B cell (primary cell): ENCODE measurements at regions not wholly inside any gene's neighbourhood (a gene's known extent, or its start where the extent isn't known, plus 50 kb on each side); places are given as distances from the start of the nearest gene placed in this dataset.

Experiments
- ATAC-seq: fragments of 200-7000 bp; cut with Tn5 transposase; one replicate; pipeline ENCODE4 v1.10.0; 2021; ENCODE audit warnings: low read depth, mild to moderate bottlenecking, moderate number of reproducible peaks, moderate library complexity
- CTCF ChIA-PET: fragments of 350-600 bp; sonication (Branson Sonifier 250); formaldehyde crosslinking; loops from one replicate; lab custom pipeline; 2021; ENCODE audit warnings: antibody characterized with exemption, inconsistent platforms; lab: Charles Lee
- POLR2A ChIA-PET: fragments of 350-600 bp; sonication (Branson Sonifier 250); formaldehyde crosslinking; loops from one replicate; lab custom pipeline; 2021; ENCODE audit warnings: antibody characterized with exemption; lab: Charles Lee
- DNase-seq: peaks from one replicate; pipeline ENCODE4 v3.0.0; 2013
- H2AFZ ChIP-seq: 2 replicates; pipeline ENCODE4 v1.6.1; 2012; ENCODE audit warnings: mild to moderate bottlenecking, low read depth, low read length; ENCODE audit not compliant: insufficient read depth, poor library complexity, severe bottlenecking
- H3K27ac ChIP-seq, 2 donors: 1 replicate in 1 of 2; 2 replicates in 1 of 2; pipeline ENCODE4 v1.5.1; 2012 to 2013; ENCODE audit warnings: low read length in 2 of 2, mild to moderate bottlenecking in 2 of 2, moderate library complexity in 1 of 2
- H3K27me3 ChIP-seq, 4 experiments: fragments of 200-600 bp in 1 of 4; sonication (generic) in 1 of 4; replicated peaks in 1 of 4; 1 replicate in 2 of 4; 2 replicates in 2 of 4; pipeline versions ENCODE4 v1.6.1 to v1.7.0; 2013 to 2016; ENCODE audit warnings: low read length in 3 of 4, mild to moderate bottlenecking in 2 of 4, mixed read lengths in 1 of 4, moderate library complexity in 1 of 4; ENCODE audit not compliant: insufficient read depth in 4 of 4, control insufficient read depth in 3 of 4; ENCODE audit errors: control extremely low read depth in 1 of 4
- H3K36me3 ChIP-seq, 2 experiments: replicated peaks in 1 of 2; 1 replicate in 1 of 2; 2 replicates in 1 of 2; pipeline versions ENCODE4 v1.6.1 to v1.7.1; 2013; ENCODE audit warnings: low read length in 1 of 2; ENCODE audit not compliant: insufficient read depth in 2 of 2, control insufficient read depth in 1 of 2; ENCODE audit errors: control extremely low read depth in 1 of 2, extremely low read depth in 1 of 2
- H3K4me1 ChIP-seq, 2 donors: fragments of 200-600 bp in 1 of 2; sonication (generic) in 1 of 2; 1 replicate in 1 of 2; 2 replicates in 1 of 2; pipeline versions ENCODE4 v1.5.1 to v1.6.1; 2013 to 2017; ENCODE audit warnings: low read length in 2 of 2; ENCODE audit not compliant: control insufficient read depth in 2 of 2, insufficient read depth in 2 of 2
- H3K4me2 ChIP-seq: replicated peaks from 2 replicates; pipeline ENCODE3; 2012; ENCODE audit warnings: mild to moderate bottlenecking, low read depth, low read length; ENCODE audit not compliant: poor library complexity, severe bottlenecking
- H3K4me3 ChIP-seq, 5 experiments: fragments of 200-600 bp in 1 of 5; sonication (generic) in 1 of 5; 1 replicate in 3 of 5; 2 replicates in 2 of 5; pipeline versions ENCODE4 v1.5.1 to v1.7.0; 2011 to 2016; ENCODE audit warnings: low read length in 4 of 5, mild to moderate bottlenecking in 4 of 5, low read depth in 2 of 5, control low read depth in 1 of 5, moderate library complexity in 1 of 5; ENCODE audit not compliant: insufficient read depth in 1 of 5; ENCODE audit errors: control extremely low read depth in 1 of 5, extremely low read depth in 1 of 5
- H3K79me2 ChIP-seq: fragments of 200-600 bp; sonication (generic); one replicate; pipeline ENCODE4 v1.6.0; 2016; ENCODE audit warnings: low read length; ENCODE audit not compliant: control insufficient read depth, insufficient read depth
- H3K9ac ChIP-seq: fragments of 200-600 bp; sonication (generic); 2 replicates; pipeline ENCODE4 v1.6.1; 2017; ENCODE audit warnings: mild to moderate bottlenecking, low read length, moderate library complexity
- H3K9me3 ChIP-seq, 3 donors: one replicate each; pipeline versions ENCODE4 v1.6.1 to v1.7.1; 2013; ENCODE audit warnings: low read length in 2 of 3; ENCODE audit not compliant: control insufficient read depth in 2 of 3, insufficient read depth in 1 of 3; ENCODE audit errors: control extremely low read depth in 1 of 3
- H4K20me1 ChIP-seq: 2 replicates; pipeline ENCODE4 v1.6.0; 2012; ENCODE audit warnings: mild to moderate bottlenecking, low read length; ENCODE audit not compliant: insufficient read depth, control insufficient read depth, poor library complexity, severe bottlenecking
- H3K27ac Mint-ChIP-seq: one replicate; pipeline ENCODE4 v1.8.0; 2021; ENCODE audit warnings: mixed read lengths
- H3K27me3 Mint-ChIP-seq: one replicate; pipeline ENCODE4 v1.8.0; 2021; ENCODE audit warnings: mixed read lengths
- H3K4me1 Mint-ChIP-seq: one replicate; pipeline ENCODE4 v1.8.0; 2021; ENCODE audit warnings: mixed read lengths
- H3K4me3 Mint-ChIP-seq: one replicate; pipeline ENCODE4 v1.8.0; 2021; ENCODE audit warnings: mixed read lengths
- H3K9me3 Mint-ChIP-seq: one replicate; pipeline ENCODE4 v1.8.0; 2022; ENCODE audit warnings: mixed read lengths; ENCODE audit not compliant: insufficient read depth
- CTCF ChIP-seq: fragments of 200-600 bp; IDR thresholded peaks from one replicate; pipeline ENCODE4 v1.8.0; 2022; ENCODE audit warnings: antibody characterized with exemption, mild to moderate bottlenecking
- EZH2 ChIP-seq: IDR thresholded peaks from 2 replicates; pipeline ENCODE4 v1.6.1; 2012; ENCODE audit warnings: borderline replicate concordance, low read depth, mild to moderate bottlenecking, moderate library complexity, low read length; ENCODE audit not compliant: insufficient read depth, poor library complexity, severe bottlenecking
- WGBS: methylation state at CpG from one replicate; pipeline ENCODE4 v1.1.5; 2013; ENCODE audit warnings: missing lambda C conversion rate; ENCODE audit not compliant: insufficient coverage; 5-methylcytosine and 5-hydroxymethylcytosine counted together
- intact Hi-C: fragments of 100-400 bp; cut with micrococcal nuclease; formaldehyde crosslinking; loops from one replicate; pipeline ENCODE4 v1.10.0; 2022

GRCh38 chr12:60148831-60149230 is 553.0 kb downstream of the SLC16A7 start:
- no peaks in the 10 kb centered on the region for H3K4me1 Mint-ChIP-seq
- no peak overlapping the region for H3K4me2 ChIP-seq
- H4K20me1 ChIP-seq: no peaks in the 10 kb centered on the region
- no peak overlapping the region for H3K9ac ChIP-seq
- no peak for ATAC-seq
- peaks cover 0 to 2% (median 0%) of the 10 kb centered on the region in 3 donors for H3K9me3 ChIP-seq
- H3K4me1 ChIP-seq: no peaks in the 10 kb centered on the region
- no peak overlapping the region for H3K27ac Mint-ChIP-seq
- intact Hi-C loops: no loop called here
- H2AFZ ChIP-seq: no peak overlapping the region
- H3K27ac ChIP-seq: no peak overlapping the region
- ChIA-PET POLR2A (no interaction called here), CTCF (no interaction called here)
- H3K27me3 Mint-ChIP-seq: no peaks in the 10 kb centered on the region
- TF ChIP-seq EZH2 (no peak), CTCF (no peak)
- no peaks in the 10 kb centered on the region for H3K79me2 ChIP-seq
- H3K4me3 ChIP-seq: no peak overlapping the region
- H3K36me3 ChIP-seq: no peaks in the 10 kb centered on the region
- H3K9me3 Mint-ChIP-seq: peaks cover 3% of the 10 kb centered on the region
- no peaks in the 10 kb centered on the region for H3K27me3 ChIP-seq
- DNase-seq: no peak
- no peak overlapping the region for H3K4me3 Mint-ChIP-seq

GRCh38 chr12:60152756-60153155 is 556.9 kb downstream of the SLC16A7 start:
- no peaks in the 10 kb centered on the region for H3K4me1 ChIP-seq
- H3K9me3 ChIP-seq: no peaks in the 10 kb centered on the region
- intact Hi-C loops: no loop called here
- 100% methylated on average over 1 of the region's 1 CpG for WGBS
- Mint-ChIP-seq H3K27ac (no peak overlapping the region), H3K27me3 (no peaks in the 10 kb centered on the region), H3K4me1 (no peaks in the 10 kb centered on the region), H3K9me3 (peaks cover 6% of the 10 kb centered on the region), H3K4me3 (no peak overlapping the region)
- no peaks in the 10 kb centered on the region for H3K27me3 ChIP-seq
- H3K9ac ChIP-seq: no peak overlapping the region
- ChIA-PET POLR2A (no interaction called here), CTCF (no interaction called here)
- H4K20me1 ChIP-seq: no peaks in the 10 kb centered on the region
- H3K79me2 ChIP-seq: no peaks in the 10 kb centered on the region
- ATAC-seq: no peak
- no peak overlapping the region for H3K4me3 ChIP-seq
- no peak overlapping the region for H3K27ac ChIP-seq
- H2AFZ ChIP-seq: no peak overlapping the region
- DNase-seq: no peak
- TF ChIP-seq CTCF (no peak), EZH2 (no peak)
- no peaks in the 10 kb centered on the region for H3K36me3 ChIP-seq
- no peak overlapping the region for H3K4me2 ChIP-seq
